ENCODE measurements at regions not wholly inside any gene's neighbourhood (a gene's known extent, or its start where the extent isn't known, plus 50 kb on each side); places are given as distances from the start of the nearest gene placed in this dataset.
A peak's percentile ranks its signal among the peaks of the same experiment; 100 is the strongest.

GRCh38 chr22:27105142-27106025 is 448.0 kb downstream of the MIAT start:
- Histone ChIP-seq H3K36me3 (ENCODE audit: control insufficient read depth in 2 of 2, extremely low read depth in 1 of 2, insufficient read depth in 2 of 2, low read length in 2 of 2) (no peaks in the 10 kb centered on the region), H4K20me1 (ENCODE audit: control insufficient read depth, extremely low read depth, insufficient read depth, low read length) (no peaks in the 10 kb centered on the region), H3K9me3 (ENCODE audit: control insufficient read depth, low read depth, low read length) (no peaks in the 10 kb centered on the region), H3K4me2 (ENCODE audit: control insufficient read depth, extremely low read depth, insufficient read depth, low read depth, low read length) (no peak overlapping the region), H3K27ac (ENCODE audit: control insufficient read depth, insufficient read depth, low read length) (no peak overlapping the region), H3K27me3 (ENCODE audit: control insufficient read depth, extremely low read depth, insufficient read depth, low read length) (peaks cover 19% of the 10 kb centered on the region), H2AFZ (ENCODE audit: control insufficient read depth, low read length) (no peak overlapping the region), H3K4me1 (ENCODE audit: control insufficient read depth, extremely low read depth, insufficient read depth, low read length) (peaks cover 10% of the 10 kb centered on the region), H3K4me3 (ENCODE audit: control insufficient read depth in 2 of 3, extremely low read depth in 1 of 3, insufficient read depth in 2 of 3, low read depth in 1 of 3, low read length in 3 of 3) (no peak overlapping the region), H3K9me1 (ENCODE audit: control insufficient read depth, extremely low read depth, insufficient read depth, low read length) (no peaks in the 10 kb centered on the region), H3K9ac (ENCODE audit: control insufficient read depth, extremely low read depth, insufficient read depth, low read length) (no peak overlapping the region), H3K79me2 (ENCODE audit: control insufficient read depth, insufficient read depth, low read length) (no peaks in the 10 kb centered on the region)
- dilution Hi-C loops (cut with MboI; ENCODE audit: extremely low pct_ligation_motif_present, low sequenced_read_pairs) = no loop called here
- TF ChIP-seq EZH2 (IDR thresholded peaks at IDR 0.05; ENCODE audit: low read length) = no peak
- TF ChIP-seq, protein P1, sequence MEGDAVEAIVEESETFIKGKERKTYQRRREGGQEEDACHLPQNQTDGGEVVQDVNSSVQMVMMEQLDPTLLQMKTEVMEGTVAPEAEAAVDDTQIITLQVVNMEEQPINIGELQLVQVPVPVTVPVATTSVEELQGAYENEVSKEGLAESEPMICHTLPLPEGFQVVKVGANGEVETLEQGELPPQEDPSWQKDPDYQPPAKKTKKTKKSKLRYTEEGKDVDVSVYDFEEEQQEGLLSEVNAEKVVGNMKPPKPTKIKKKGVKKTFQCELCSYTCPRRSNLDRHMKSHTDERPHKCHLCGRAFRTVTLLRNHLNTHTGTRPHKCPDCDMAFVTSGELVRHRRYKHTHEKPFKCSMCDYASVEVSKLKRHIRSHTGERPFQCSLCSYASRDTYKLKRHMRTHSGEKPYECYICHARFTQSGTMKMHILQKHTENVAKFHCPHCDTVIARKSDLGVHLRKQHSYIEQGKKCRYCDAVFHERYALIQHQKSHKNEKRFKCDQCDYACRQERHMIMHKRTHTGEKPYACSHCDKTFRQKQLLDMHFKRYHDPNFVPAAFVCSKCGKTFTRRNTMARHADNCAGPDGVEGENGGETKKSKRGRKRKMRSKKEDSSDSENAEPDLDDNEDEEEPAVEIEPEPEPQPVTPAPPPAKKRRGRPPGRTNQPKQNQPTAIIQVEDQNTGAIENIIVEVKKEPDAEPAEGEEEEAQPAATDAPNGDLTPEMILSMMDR (optimal IDR thresholded peaks at IDR 0.05 in 1 of 3, IDR thresholded peaks at IDR 0.05 in 1 of 3, conservative IDR thresholded peaks at IDR 0.05 in 1 of 3; ENCODE audit: extremely low read depth in 1 of 3, insufficient read depth in 2 of 3, low read length in 3 of 3) = no peak
- peak; percentile 9 for FAIRE-seq
- DNase-seq (ENCODE audit: low read depth, low spot score) = no peak

DNA sequence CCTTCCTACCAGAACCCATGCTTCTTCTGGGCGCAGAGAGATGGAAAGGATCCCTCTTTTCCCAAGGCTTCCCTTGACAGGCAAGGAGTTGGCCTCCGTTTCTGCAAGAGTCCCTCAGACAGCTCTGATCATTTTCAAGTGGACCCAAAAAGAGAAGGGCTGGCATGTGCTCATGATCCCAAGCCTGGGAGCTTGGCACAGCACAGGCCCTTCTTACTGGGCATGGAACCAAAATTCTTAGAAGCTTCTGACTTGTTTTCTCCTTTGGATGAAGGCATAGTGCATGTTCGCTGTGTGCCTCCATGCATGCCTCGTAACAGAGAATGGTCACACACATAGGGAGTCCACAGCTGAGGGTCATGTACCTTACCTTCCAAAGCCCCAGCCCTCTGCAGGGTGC is 449.6 kb downstream of the MIAT start:
- H3K4me1 ChIP-seq (ENCODE audit: control insufficient read depth, extremely low read depth, insufficient read depth, low read length) = peaks cover 13% of the 10 kb centered on the region
- H3K9ac ChIP-seq (ENCODE audit: control insufficient read depth, extremely low read depth, insufficient read depth, low read length) = no peak overlapping the region
- dilution Hi-C loops (cut with MboI; ENCODE audit: extremely low pct_ligation_motif_present, low sequenced_read_pairs) = no loop called here
- H4K20me1 ChIP-seq (ENCODE audit: control insufficient read depth, extremely low read depth, insufficient read depth, low read length) = no peaks in the 10 kb centered on the region
- H3K4me3 ChIP-seq (ENCODE audit: control insufficient read depth in 2 of 3, extremely low read depth in 1 of 3, insufficient read depth in 2 of 3, low read depth in 1 of 3, low read length in 3 of 3) = no peak overlapping the region
- no peak overlapping the region for H2AFZ ChIP-seq (ENCODE audit: control insufficient read depth, low read length)
- no peaks in the 10 kb centered on the region for H3K36me3 ChIP-seq (ENCODE audit: control insufficient read depth in 2 of 2, extremely low read depth in 1 of 2, insufficient read depth in 2 of 2, low read length in 2 of 2)
- no peaks in the 10 kb centered on the region for H3K79me2 ChIP-seq (ENCODE audit: control insufficient read depth, insufficient read depth, low read length)
- no peaks in the 10 kb centered on the region for H3K9me3 ChIP-seq (ENCODE audit: control insufficient read depth, low read depth, low read length)
- no peak overlapping the region for H3K27ac ChIP-seq (ENCODE audit: control insufficient read depth, insufficient read depth, low read length)
- no peak for DNase-seq (ENCODE audit: low read depth, low spot score)
- peaks cover 5% of the 10 kb centered on the region for H3K27me3 ChIP-seq (ENCODE audit: control insufficient read depth, extremely low read depth, insufficient read depth, low read length)
- no peak for FAIRE-seq
- no peaks in the 10 kb centered on the region for H3K9me1 ChIP-seq (ENCODE audit: control insufficient read depth, extremely low read depth, insufficient read depth, low read length)
- TF ChIP-seq, protein P1 (optimal IDR thresholded peaks at IDR 0.05 in 1 of 3, IDR thresholded peaks at IDR 0.05 in 1 of 3, conservative IDR thresholded peaks at IDR 0.05 in 1 of 3; ENCODE audit: extremely low read depth in 1 of 3, insufficient read depth in 2 of 3, low read length in 3 of 3) = no peak
- TF ChIP-seq EZH2 (IDR thresholded peaks at IDR 0.05; ENCODE audit: low read length) = no peak
- no peak overlapping the region for H3K4me2 ChIP-seq (ENCODE audit: control insufficient read depth, extremely low read depth, insufficient read depth, low read depth, low read length)

All from keratinocyte (primary cell).